ENCODE measurements at regions not wholly inside any gene's neighbourhood (a gene's known extent, or its start where the extent isn't known, plus 50 kb on each side); places are given as distances from the start of the nearest gene placed in this dataset.

DNA sequence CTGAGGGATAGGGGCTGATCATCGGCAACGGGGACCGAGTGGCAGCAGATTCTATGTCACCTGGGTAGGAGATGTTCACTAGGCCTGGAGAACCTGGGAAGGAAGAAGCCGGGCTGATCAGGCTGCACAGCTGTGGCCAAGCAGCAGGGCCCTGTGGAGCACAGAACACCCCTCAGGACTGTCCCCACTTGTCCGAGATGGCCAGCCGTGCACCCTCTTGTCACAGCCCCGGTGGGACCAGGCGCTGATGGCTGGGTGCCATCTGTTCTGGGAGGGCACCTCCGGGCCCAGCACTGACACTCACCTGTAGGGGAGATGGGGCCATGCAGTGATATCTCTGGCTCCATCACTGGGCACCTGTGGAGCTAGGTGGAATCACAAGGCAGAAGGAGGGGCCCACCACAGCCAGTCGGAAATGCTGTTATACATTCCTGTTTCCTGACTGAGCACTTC lies 217.9 kb upstream of the RAB6C start:
- TF ChIP-seq POLR2A (IDR thresholded peaks at IDR 0.05) = no peak
- no peak for TF ChIP-seq POLR2AphosphoS5 (IDR thresholded peaks at IDR 0.05)
- TF ChIP-seq, protein P1, sequence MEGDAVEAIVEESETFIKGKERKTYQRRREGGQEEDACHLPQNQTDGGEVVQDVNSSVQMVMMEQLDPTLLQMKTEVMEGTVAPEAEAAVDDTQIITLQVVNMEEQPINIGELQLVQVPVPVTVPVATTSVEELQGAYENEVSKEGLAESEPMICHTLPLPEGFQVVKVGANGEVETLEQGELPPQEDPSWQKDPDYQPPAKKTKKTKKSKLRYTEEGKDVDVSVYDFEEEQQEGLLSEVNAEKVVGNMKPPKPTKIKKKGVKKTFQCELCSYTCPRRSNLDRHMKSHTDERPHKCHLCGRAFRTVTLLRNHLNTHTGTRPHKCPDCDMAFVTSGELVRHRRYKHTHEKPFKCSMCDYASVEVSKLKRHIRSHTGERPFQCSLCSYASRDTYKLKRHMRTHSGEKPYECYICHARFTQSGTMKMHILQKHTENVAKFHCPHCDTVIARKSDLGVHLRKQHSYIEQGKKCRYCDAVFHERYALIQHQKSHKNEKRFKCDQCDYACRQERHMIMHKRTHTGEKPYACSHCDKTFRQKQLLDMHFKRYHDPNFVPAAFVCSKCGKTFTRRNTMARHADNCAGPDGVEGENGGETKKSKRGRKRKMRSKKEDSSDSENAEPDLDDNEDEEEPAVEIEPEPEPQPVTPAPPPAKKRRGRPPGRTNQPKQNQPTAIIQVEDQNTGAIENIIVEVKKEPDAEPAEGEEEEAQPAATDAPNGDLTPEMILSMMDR (IDR thresholded peaks at IDR 0.05) = no peak
- intact Hi-C loops (cut with DNase I) = no loop called here
- Histone ChIP-seq H3K4me1 (replicated peaks) (no peaks in the 10 kb centered on the region), H3K36me3 (no peaks in the 10 kb centered on the region), H3K4me3 (no peak overlapping the region), H3K27me3 (replicated peaks; ENCODE audit: insufficient read depth) (no peaks in the 10 kb centered on the region), H3K9me3 (no peaks in the 10 kb centered on the region), H3K27ac (no peak overlapping the region)
- no peak for DNase-seq (ENCODE audit: low spot score)
- WGBS = 91% methylated on average over 10 of the region's 10 CpGs

DNA sequence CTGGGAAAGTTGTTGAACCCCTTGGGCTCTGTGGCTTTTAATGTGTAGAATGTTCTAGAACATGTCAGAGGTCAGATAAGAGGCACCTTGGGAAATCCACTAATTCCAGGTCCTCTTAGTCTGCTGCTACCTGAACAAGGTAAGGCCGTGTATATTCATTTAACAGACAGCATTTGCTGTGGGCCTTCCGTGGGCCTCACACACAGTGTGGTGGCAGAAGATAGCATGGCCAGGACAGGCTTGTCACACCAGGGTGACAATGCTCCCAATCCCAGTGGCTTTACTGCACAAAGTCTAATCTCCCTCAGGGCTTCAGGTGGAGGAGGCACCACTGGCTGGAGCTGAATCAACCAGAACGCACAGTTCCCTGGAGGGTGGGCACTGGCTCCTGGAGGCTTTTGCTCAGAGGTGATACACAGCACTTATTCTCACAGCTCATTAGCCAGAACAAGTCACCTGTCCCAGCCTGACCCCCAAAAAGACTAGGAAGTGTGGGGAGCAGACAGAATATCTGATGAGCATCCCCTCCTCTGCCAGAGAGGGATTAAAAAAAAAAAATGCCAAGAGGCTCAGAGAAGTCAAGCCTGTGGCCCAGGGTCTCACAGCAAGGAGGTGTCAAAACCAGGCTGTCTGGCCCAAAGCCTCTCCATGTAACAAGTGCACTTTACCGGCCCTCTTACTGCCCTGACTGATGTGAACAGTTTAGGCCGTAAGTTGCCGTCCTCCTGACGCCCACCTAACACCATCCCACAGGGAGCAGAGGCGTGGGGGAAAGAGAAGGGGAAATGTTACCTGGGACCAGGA lies 216.9 kb upstream of the RAB6C start:
- Histone ChIP-seq H3K4me3 (no peak overlapping the region), H3K36me3 (no peaks in the 10 kb centered on the region), H3K27ac (no peak overlapping the region), H3K27me3 (replicated peaks; ENCODE audit: insufficient read depth) (no peaks in the 10 kb centered on the region), H3K4me1 (replicated peaks) (no peaks in the 10 kb centered on the region), H3K9me3 (no peaks in the 10 kb centered on the region)
- WGBS = 93% methylated on average over 8 of the region's 8 CpGs
- no peak for TF ChIP-seq POLR2A (IDR thresholded peaks at IDR 0.05)
- no peak for TF ChIP-seq POLR2AphosphoS5 (IDR thresholded peaks at IDR 0.05)
- TF ChIP-seq, protein P1 (IDR thresholded peaks at IDR 0.05) = no peak
- intact Hi-C loops (cut with DNase I) = no loop called here
- DNase-seq (ENCODE audit: low spot score) = no peak

DNA sequence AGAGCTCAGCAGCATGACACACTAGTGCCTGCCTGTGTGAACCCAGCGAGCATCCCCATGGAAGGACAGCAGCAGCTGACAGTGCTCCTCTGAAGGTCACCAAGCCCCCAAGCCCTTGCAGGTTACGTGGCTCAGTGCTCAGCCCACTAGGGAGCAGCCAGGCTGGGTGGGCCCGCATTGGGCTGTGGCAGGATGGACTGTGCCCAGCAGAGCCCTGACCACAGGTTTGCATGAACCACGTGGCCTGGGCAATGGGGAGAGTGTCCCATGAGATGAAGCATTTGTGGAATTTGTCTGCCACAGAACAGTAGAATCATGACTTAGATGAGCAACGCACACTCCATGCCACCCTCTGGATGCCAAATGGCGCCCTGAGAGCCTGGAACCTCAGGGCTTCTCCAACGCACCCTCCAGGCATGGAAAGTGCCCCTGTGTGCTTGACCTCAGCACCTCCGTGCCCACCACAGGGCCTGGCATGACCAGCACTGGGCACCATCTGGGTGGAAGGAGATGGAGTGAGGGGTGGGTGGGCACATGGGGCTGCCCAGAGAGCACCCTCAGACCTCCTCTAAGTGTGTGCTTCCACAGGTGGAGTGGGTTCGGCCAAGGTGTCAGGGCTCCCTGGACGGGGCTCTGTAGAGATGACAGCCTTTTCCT lies 216.1 kb upstream of the RAB6C start:
- DNase-seq (ENCODE audit: low spot score) = no peak
- H3K36me3 ChIP-seq = no peaks in the 10 kb centered on the region
- H3K4me3 ChIP-seq = no peak overlapping the region
- no peaks in the 10 kb centered on the region for H3K27me3 ChIP-seq (replicated peaks; ENCODE audit: insufficient read depth)
- WGBS = 89% methylated on average over 9 of the region's 10 CpGs
- no peaks in the 10 kb centered on the region for H3K9me3 ChIP-seq
- H3K4me1 ChIP-seq (replicated peaks) = no peaks in the 10 kb centered on the region
- no peak overlapping the region for H3K27ac ChIP-seq
- TF ChIP-seq, protein P1 (IDR thresholded peaks at IDR 0.05) = no peak
- TF ChIP-seq POLR2A (IDR thresholded peaks at IDR 0.05) (no peak), POLR2AphosphoS5 (IDR thresholded peaks at IDR 0.05) (no peak)
- intact Hi-C loops (cut with DNase I) = no loop called here

DNA sequence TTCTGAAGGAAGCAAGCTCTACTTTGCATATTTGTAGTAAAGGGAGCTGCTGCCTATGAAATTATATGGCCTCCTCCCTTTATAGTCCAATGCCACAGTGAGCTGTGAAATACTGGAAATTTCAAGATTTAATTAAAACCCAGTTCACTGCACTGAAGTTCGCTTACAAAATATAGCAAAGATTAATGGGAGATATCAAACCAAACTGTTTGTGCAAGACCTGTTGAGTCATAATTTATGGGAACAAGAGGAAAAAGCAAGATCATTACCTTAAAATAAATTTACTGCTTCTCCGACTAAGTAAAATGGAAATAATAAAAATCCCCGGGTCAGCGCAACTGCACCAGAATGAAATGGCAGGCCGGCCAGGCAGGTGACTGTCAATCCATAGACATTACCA lies 215.5 kb upstream of the RAB6C start:
- no peaks in the 10 kb centered on the region for H3K36me3 ChIP-seq
- H3K27ac ChIP-seq = no peak overlapping the region
- intact Hi-C loops (cut with DNase I) = no loop called here
- H3K9me3 ChIP-seq = no peaks in the 10 kb centered on the region
- DNase-seq (ENCODE audit: low spot score) = no peak
- no peaks in the 10 kb centered on the region for H3K4me1 ChIP-seq (replicated peaks)
- 43% methylated on average over 5 of the region's 5 CpGs for WGBS
- H3K27me3 ChIP-seq (replicated peaks; ENCODE audit: insufficient read depth) = no peaks in the 10 kb centered on the region
- TF ChIP-seq, protein P1 (IDR thresholded peaks at IDR 0.05) = no peak
- no peak for TF ChIP-seq POLR2AphosphoS5 (IDR thresholded peaks at IDR 0.05)
- no peak for TF ChIP-seq POLR2A (IDR thresholded peaks at IDR 0.05)
- H3K4me3 ChIP-seq = no peak overlapping the region

All from prostate gland (tissue), 2 donors.